ENCODE measurements at regions not wholly inside any gene's neighbourhood (a gene's known extent, or its start where the extent isn't known, plus 50 kb on each side); places are given as distances from the start of the nearest gene placed in this dataset. TPM values are rescaled to one million over a fixed set of nuclear protein-coding genes. Genes with fewer than 3 reads are reported as not detected.

Small RNA genes lying in the stretch of these regions (microRNA-seq; reads per million reads assigned to microRNA genes)
- gene MIR6760, result not detected
